ENCODE measurements at regions not wholly inside any gene's neighbourhood (a gene's known extent, or its start where the extent isn't known, plus 50 kb on each side); places are given as distances from the start of the nearest gene placed in this dataset.
"Not testable (repeated sequence)": the region's sequence is repeated elsewhere in the genome, so short reads cannot be mapped to it uniquely, and the experiment has no call there.

DNA sequence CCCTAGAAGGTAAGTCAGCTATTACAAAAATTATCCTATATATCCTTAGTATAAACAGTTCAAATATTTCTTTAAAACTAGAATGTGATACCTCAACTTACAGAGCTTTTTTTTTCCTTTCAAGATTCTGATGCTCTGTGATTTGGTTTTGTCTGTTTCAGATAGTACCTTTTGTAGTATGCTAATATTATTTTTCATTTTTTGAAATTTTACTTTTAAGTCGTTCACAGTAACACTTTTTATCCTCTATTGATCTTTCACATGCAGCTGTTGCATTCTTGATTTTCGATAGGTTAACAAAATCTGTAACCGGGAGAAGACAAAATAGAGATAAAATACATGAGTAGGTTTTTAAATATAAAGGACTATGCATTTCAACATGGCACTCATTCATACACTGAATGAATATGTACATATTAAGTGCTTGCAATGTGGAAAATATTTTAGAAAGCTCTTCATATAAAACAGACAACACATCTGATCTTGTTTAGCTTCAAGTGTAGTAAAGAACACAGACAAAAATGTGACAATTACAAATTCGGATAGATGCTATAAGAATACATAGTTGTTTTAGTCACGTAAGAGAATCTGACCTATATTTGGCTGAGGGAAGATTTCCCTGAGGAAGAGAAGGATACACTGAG is 86.7 kb upstream of the CCT8L2 start:
- TF ChIP-seq CTCF, POLR2AphosphoS5, POLR2A (IDR thresholded peaks at IDR 0.05): not testable (repeated sequence)

Measured in upper lobe of left lung (tissue), 4 donors.